ENCODE measurements at regions not wholly inside any gene's neighbourhood (a gene's known extent, or its start where the extent isn't known, plus 50 kb on each side); places are given as distances from the start of the nearest gene placed in this dataset.

DNA sequence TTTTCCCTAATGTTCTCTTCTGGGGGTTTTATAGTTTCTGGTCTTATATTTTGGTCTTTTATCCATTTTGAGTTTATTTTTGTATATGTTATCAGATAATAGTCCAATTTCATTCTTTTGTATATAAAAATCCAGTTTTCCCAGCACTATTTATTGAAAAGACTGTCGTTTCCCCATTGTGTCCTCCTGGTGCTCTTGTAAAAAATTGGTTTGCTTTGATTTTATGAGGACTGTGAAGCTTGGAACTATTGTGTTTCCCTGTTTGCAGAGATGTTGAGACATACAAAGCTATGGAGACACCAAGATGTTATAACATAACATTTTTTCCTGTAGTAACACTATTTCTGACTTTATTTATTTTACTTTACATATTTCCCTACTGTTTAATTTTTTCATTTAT lies 163.3 kb upstream of the TUT7 start:
- no peaks in the 10 kb centered on the region for H4K20me1 ChIP-seq (ENCODE audit: insufficient read depth, low read length)
- no peak overlapping the region for H3K27ac ChIP-seq (ENCODE audit: low read depth in 1 of 2, low read length in 2 of 2)
- H3K79me2 ChIP-seq (ENCODE audit: insufficient read depth, low read length): no peaks in the 10 kb centered on the region
- no peaks in the 10 kb centered on the region for H3K9me3 Mint-ChIP-seq
- H3K4me1 ChIP-seq (ENCODE audit: control insufficient read depth in 1 of 2, insufficient read depth in 2 of 2, low read length in 2 of 2): no peaks in the 10 kb centered on the region
- H3K27me3 ChIP-seq (ENCODE audit: control insufficient read depth in 2 of 2, insufficient read depth in 2 of 2, low read length in 2 of 2): no peaks in the 10 kb centered on the region
- no peak overlapping the region for H3K27ac Mint-ChIP-seq
- H3K4me1 Mint-ChIP-seq: no peaks in the 10 kb centered on the region
- H2AFZ ChIP-seq (ENCODE audit: insufficient read depth, low read depth, low read length, poor library complexity, severe bottlenecking): no peak overlapping the region
- no peak for DNase-seq
- peaks cover 2 to 7% (median 3%) of the 10 kb centered on the region in 3 donors for H3K27me3 Mint-ChIP-seq (ENCODE audit: low read depth in 3 of 3)
- H3K36me3 Mint-ChIP-seq: no peaks in the 10 kb centered on the region
- H3K9me3 ChIP-seq (replicated peaks in 1 of 2; ENCODE audit: control insufficient read depth in 1 of 2, insufficient read depth in 1 of 2, low read length in 2 of 2): no peaks in the 10 kb centered on the region
- no peak overlapping the region for H3K4me3 ChIP-seq (replicated peaks in 1 of 3; ENCODE audit: low read depth in 2 of 3, low read length in 3 of 3)
- H3K4me3 Mint-ChIP-seq: no peak overlapping the region
- TF ChIP-seq, protein P1, sequence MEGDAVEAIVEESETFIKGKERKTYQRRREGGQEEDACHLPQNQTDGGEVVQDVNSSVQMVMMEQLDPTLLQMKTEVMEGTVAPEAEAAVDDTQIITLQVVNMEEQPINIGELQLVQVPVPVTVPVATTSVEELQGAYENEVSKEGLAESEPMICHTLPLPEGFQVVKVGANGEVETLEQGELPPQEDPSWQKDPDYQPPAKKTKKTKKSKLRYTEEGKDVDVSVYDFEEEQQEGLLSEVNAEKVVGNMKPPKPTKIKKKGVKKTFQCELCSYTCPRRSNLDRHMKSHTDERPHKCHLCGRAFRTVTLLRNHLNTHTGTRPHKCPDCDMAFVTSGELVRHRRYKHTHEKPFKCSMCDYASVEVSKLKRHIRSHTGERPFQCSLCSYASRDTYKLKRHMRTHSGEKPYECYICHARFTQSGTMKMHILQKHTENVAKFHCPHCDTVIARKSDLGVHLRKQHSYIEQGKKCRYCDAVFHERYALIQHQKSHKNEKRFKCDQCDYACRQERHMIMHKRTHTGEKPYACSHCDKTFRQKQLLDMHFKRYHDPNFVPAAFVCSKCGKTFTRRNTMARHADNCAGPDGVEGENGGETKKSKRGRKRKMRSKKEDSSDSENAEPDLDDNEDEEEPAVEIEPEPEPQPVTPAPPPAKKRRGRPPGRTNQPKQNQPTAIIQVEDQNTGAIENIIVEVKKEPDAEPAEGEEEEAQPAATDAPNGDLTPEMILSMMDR (IDR thresholded peaks at IDR 0.05): no peak
- intact Hi-C loops (cut with micrococcal nuclease): no loop called here
- H3K9ac ChIP-seq (ENCODE audit: insufficient read depth, low read length, poor library complexity, severe bottlenecking): no peak overlapping the region
- no CpG with 5 or more reads among the region's 1 CpG for WGBS (ENCODE audit: insufficient coverage)
- H3K4me2 ChIP-seq (replicated peaks; ENCODE audit: extremely low read depth, low read length, poor library complexity, severe bottlenecking): no peak overlapping the region
- no peaks in the 10 kb centered on the region for H3K36me3 ChIP-seq (replicated peaks in 1 of 2; ENCODE audit: control insufficient read depth in 1 of 2, insufficient read depth in 2 of 2, low read length in 2 of 2)

DNA sequence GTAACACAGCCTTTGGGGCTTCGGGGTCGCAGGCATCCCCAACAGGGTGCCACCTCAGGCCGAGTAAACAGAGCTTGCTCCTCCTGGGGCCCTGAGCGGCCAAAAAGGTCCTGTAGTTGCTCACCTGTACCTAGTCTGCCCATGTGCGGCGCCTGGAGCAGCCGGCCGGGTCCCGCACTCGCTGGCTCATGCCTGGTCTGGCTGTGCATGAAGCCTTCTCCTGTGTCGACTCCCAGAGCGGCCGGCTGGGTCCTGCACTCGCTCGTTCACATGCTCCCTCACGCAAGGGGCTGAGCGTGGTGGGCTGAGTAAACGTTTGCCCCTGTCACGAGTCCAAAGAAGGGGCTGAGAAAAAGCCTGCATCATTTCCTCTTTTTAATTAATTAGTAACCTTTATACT lies 162.4 kb upstream of the TUT7 start:
- Mint-ChIP-seq H3K4me3 (no peak overlapping the region), H3K27ac (no peak overlapping the region), H3K36me3 (no peaks in the 10 kb centered on the region), H3K27me3 (ENCODE audit: low read depth in 3 of 3) (peaks cover 2 to 7% (median 3%) of the 10 kb centered on the region in 3 donors), H3K4me1 (no peaks in the 10 kb centered on the region), H3K9me3 (no peaks in the 10 kb centered on the region)
- H3K4me2 ChIP-seq (replicated peaks; ENCODE audit: extremely low read depth, low read length, poor library complexity, severe bottlenecking): no peak overlapping the region
- H2AFZ ChIP-seq (ENCODE audit: insufficient read depth, low read depth, low read length, poor library complexity, severe bottlenecking): no peak overlapping the region
- no peaks in the 10 kb centered on the region for H3K27me3 ChIP-seq (ENCODE audit: control insufficient read depth in 2 of 2, insufficient read depth in 2 of 2, low read length in 2 of 2)
- no peak overlapping the region for H3K9ac ChIP-seq (ENCODE audit: insufficient read depth, low read length, poor library complexity, severe bottlenecking)
- no peaks in the 10 kb centered on the region for H4K20me1 ChIP-seq (ENCODE audit: insufficient read depth, low read length)
- no peak overlapping the region for H3K27ac ChIP-seq (ENCODE audit: low read depth in 1 of 2, low read length in 2 of 2)
- no peaks in the 10 kb centered on the region for H3K36me3 ChIP-seq (replicated peaks in 1 of 2; ENCODE audit: control insufficient read depth in 1 of 2, insufficient read depth in 2 of 2, low read length in 2 of 2)
- no peaks in the 10 kb centered on the region for H3K4me1 ChIP-seq (ENCODE audit: control insufficient read depth in 1 of 2, insufficient read depth in 2 of 2, low read length in 2 of 2)
- DNase-seq: no peak
- intact Hi-C loops (cut with micrococcal nuclease): no loop called here
- H3K79me2 ChIP-seq (ENCODE audit: insufficient read depth, low read length): no peaks in the 10 kb centered on the region
- TF ChIP-seq, protein P1 (IDR thresholded peaks at IDR 0.05): no peak
- 91% methylated on average over 18 of the region's 19 CpGs for WGBS (ENCODE audit: insufficient coverage)
- H3K4me3 ChIP-seq (replicated peaks in 1 of 3; ENCODE audit: low read depth in 2 of 3, low read length in 3 of 3): no peak overlapping the region
- H3K9me3 ChIP-seq (replicated peaks in 1 of 2; ENCODE audit: control insufficient read depth in 1 of 2, insufficient read depth in 1 of 2, low read length in 2 of 2): no peaks in the 10 kb centered on the region

Data from CD14-positive monocyte (primary cell).